ENCODE measurements at regions not wholly inside any gene's neighbourhood (a gene's known extent, or its start where the extent isn't known, plus 50 kb on each side); places are given as distances from the start of the nearest gene placed in this dataset.
A peak's percentile ranks its signal among the peaks of the same experiment; 100 is the strongest.

DNA sequence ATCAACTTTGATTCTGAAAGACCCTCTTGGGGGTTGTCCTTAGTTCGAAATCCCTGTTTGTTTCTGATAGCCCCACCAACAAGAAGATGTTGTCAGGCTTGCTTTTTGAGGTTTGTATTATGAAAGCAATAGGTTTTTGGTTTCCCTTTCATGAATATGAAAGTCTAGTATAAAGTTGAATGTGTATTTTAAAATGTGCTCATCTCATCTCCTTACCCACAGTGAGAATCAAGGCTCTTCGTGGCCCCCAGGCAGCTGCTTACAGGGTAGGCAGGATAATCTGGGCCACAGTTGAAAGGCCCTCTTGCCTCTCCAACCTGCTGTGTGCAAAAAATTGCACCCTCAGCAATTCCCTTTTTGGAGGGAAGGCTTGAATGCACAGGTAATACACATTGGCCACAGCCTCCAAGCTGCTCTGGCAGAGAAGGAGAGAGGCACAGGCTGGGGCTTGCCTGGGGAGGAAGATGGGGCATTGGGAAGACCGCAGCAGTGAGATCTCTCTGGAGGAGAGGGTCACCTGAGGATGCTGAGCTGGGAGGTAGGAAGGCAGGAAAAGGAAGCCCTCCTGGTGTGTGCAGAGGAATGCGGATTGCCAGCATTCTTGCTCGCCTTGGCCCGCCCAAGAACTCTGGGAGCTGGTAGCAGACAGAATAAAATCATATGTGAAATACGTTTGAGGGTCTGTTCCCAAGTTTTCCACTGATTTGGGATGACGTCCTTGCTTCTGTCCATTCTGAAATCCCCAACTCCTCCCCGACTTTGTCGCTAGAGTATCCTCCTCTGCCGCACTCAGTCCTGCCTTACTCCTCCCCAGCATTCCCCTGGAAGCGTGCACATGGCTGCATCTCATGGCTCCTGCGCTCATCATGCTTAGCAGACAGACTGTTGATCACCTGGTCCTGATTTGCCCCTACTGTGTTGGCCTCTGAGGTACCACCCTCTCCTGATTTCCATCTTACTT lies 196.4 kb downstream of the RPLP1 start:
- no peaks in the 10 kb centered on the region for H3K27me3 ChIP-seq
- H3K27ac ChIP-seq = no peak overlapping the region
- peak overlapping the region in 2 of 4 donors; percentile 15 to 17 for H3K4me3 ChIP-seq
- no peak for TF ChIP-seq POLR2A (IDR thresholded peaks at IDR 0.05)
- no peak for TF ChIP-seq POLR2AphosphoS5 (IDR thresholded peaks at IDR 0.05)
- intact Hi-C loops (cut with DNase I) = no loop called here
- no peak for DNase-seq
- no peaks in the 10 kb centered on the region for H3K36me3 ChIP-seq
- peaks cover 0 to 11% (median 4%) of the 10 kb centered on the region in 4 donors for H3K4me1 ChIP-seq
- H3K9me3 ChIP-seq = no peaks in the 10 kb centered on the region
- WGBS, 2 donors = 78 to 85% methylated on average over 13 of the region's 13 CpGs

DNA sequence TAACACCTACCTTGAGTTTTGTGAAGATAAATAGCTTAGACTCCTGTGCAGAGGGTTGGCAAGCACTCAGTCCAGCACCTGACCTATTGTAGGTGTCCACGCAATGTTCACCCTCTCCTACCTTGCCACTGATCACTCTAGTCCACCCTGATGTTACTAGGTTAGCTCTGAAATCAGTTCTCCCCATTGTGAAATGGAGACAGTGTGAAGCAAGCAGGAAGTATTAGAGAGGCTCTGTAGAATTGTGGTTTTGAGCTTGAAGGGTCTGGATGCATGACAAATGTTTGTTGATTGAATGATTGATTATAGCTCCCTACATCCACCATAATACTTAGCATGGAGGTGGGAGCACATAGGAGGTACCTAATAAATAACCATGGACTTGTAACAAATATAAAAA lies 199.7 kb downstream of the RPLP1 start:
- Histone ChIP-seq H3K4me1 (peaks cover 0 to 11% (median 4%) of the 10 kb centered on the region in 4 donors), H3K27ac (no peak overlapping the region), H3K27me3 (peaks cover 0 to 6% (median 0%) of the 10 kb centered on the region in 3 donors), H3K36me3 (no peaks in the 10 kb centered on the region), H3K4me3 (no peak overlapping the region), H3K9me3 (no peaks in the 10 kb centered on the region)
- WGBS, 2 donors = 95 to 98% methylated on average over 1 of the region's 1 CpG
- intact Hi-C loops (cut with DNase I) = loop anchor here (5.0 kb wide), 1 partner anchor 175 kb away; no protein-coding TSS in a partner anchor
- TF ChIP-seq, protein P1, sequence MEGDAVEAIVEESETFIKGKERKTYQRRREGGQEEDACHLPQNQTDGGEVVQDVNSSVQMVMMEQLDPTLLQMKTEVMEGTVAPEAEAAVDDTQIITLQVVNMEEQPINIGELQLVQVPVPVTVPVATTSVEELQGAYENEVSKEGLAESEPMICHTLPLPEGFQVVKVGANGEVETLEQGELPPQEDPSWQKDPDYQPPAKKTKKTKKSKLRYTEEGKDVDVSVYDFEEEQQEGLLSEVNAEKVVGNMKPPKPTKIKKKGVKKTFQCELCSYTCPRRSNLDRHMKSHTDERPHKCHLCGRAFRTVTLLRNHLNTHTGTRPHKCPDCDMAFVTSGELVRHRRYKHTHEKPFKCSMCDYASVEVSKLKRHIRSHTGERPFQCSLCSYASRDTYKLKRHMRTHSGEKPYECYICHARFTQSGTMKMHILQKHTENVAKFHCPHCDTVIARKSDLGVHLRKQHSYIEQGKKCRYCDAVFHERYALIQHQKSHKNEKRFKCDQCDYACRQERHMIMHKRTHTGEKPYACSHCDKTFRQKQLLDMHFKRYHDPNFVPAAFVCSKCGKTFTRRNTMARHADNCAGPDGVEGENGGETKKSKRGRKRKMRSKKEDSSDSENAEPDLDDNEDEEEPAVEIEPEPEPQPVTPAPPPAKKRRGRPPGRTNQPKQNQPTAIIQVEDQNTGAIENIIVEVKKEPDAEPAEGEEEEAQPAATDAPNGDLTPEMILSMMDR (IDR thresholded peaks at IDR 0.05) = no peak
- no peak for TF ChIP-seq POLR2AphosphoS5 (IDR thresholded peaks at IDR 0.05)
- no peak for TF ChIP-seq POLR2A (IDR thresholded peaks at IDR 0.05)
- TF ChIP-seq EP300 (IDR thresholded peaks at IDR 0.05) = no peak
- DNase-seq = no peak

DNA sequence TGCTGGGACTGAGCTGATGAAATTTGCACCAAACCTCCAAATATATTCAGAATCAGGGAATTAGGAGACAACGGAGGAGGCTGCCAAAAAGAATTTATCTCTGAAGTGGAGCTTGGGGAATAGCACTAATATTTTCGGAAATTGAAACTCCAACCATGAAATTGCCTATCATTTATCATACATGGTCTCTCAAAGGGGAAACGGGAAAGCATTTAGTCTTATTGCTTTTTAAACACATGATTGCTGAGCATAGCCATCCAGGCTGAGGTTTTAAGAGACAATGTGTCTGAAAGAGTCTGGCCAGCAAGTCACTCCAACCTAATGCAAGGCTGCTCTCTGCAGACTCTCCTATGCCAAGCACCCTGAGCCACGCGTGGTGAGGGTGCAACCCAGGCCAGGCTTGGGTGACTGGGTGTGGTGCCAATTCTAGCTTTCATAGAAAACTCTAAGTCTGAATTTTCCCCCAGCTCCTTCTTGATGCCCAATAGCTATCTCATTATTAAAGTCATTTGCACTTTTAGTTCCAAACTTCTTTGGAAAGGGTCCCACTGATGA lies 200.2 kb downstream of the RPLP1 start:
- WGBS, 2 donors = 85 to 90% methylated on average over 5 of the region's 5 CpGs

DNA sequence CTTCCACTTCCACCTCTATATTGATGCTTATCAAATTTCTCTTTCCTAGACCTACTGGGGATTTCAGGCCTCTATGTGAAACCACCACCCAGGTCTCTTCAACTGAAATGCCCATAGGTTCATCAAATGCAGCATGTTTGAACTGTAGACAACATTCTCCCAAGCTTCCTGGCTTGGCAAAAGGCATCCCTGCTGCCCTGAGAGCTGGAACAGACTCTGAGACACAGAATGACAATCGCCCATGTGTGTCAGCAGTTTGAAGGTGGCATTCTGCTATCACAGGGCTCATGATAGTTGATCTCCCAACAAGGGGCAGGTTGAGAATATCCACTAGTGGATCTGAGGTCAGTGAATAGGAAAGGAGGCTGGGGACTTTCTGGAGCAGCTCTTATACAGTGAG lies 200.7 kb downstream of the RPLP1 start:
- TF ChIP-seq EP300 (IDR thresholded peaks at IDR 0.05) (no peak), POLR2AphosphoS5 (IDR thresholded peaks at IDR 0.05) (no peak), POLR2A (IDR thresholded peaks at IDR 0.05) (no peak)
- TF ChIP-seq, protein P1 (IDR thresholded peaks at IDR 0.05) = no peak

More for the DNA sequence above, 200.2 kb downstream of the RPLP1 start:
- intact Hi-C loops (cut with DNase I) = loop anchor here (5.0 kb wide), 1 partner anchor 176 kb away; no protein-coding TSS in a partner anchor
- H3K9me3 ChIP-seq = no peaks in the 10 kb centered on the region
- H3K27ac ChIP-seq = no peak overlapping the region
- TF ChIP-seq POLR2A (IDR thresholded peaks at IDR 0.05) (no peak), EP300 (IDR thresholded peaks at IDR 0.05) (no peak), POLR2AphosphoS5 (IDR thresholded peaks at IDR 0.05) (no peak)
- TF ChIP-seq, protein P1 (IDR thresholded peaks at IDR 0.05) = no peak
- no peaks in the 10 kb centered on the region for H3K36me3 ChIP-seq
- H3K4me1 ChIP-seq = peaks cover 0 to 11% (median 4%) of the 10 kb centered on the region in 4 donors
- H3K27me3 ChIP-seq = peaks cover 0 to 11% (median 0%) of the 10 kb centered on the region in 3 donors
- no peak overlapping the region for H3K4me3 ChIP-seq
- DNase-seq = no peak

DNA sequence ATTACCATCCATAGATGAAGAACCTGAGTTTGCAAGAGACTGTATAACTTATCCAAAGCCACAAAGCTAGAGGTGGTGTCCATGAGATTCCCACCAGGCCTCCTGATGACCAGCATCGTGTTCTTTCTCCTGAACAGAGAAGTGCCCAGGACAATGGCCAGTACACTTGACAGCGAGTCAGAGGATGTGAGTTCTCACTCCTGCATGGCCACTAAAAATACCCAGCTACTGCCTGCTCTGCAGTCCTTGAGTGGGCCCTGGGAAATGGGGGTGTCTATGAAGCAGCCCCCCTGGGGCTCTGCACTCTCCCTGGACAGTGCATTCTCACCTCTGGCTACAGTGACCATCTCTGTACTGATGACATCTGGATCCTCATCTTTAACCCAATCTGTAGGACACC lies 201.2 kb downstream of the RPLP1 start:
- DNase-seq = no peak
- H3K36me3 ChIP-seq = no peaks in the 10 kb centered on the region
- no peak overlapping the region for H3K4me3 ChIP-seq
- intact Hi-C loops (cut with DNase I) = loop anchor here (5.0 kb wide), 1 partner anchor 177 kb away; no protein-coding TSS in a partner anchor
- H3K27ac ChIP-seq = no peak overlapping the region
- no peaks in the 10 kb centered on the region for H3K9me3 ChIP-seq
- WGBS, 2 donors = 94 to 97% methylated on average over 2 of the region's 2 CpGs
- TF ChIP-seq, protein P1 (IDR thresholded peaks at IDR 0.05) = no peak
- TF ChIP-seq POLR2AphosphoS5 (IDR thresholded peaks at IDR 0.05) (no peak), EP300 (IDR thresholded peaks at IDR 0.05) (no peak), POLR2A (IDR thresholded peaks at IDR 0.05) (no peak)
- peaks cover 0 to 2% (median 0%) of the 10 kb centered on the region in 4 donors for H3K4me1 ChIP-seq
- peaks cover 0 to 15% (median 0%) of the 10 kb centered on the region in 3 donors for H3K27me3 ChIP-seq

More for the DNA sequence above, 200.7 kb downstream of the RPLP1 start:
- WGBS, 2 donors = 82 to 87% methylated on average over 1 of the region's 1 CpG
- no peaks in the 10 kb centered on the region for H3K36me3 ChIP-seq
- no peak overlapping the region for H3K27ac ChIP-seq
- H3K27me3 ChIP-seq = peaks cover 0 to 15% (median 0%) of the 10 kb centered on the region in 3 donors
- H3K4me1 ChIP-seq = peaks cover 0 to 7% (median 2%) of the 10 kb centered on the region in 4 donors
- intact Hi-C loops (cut with DNase I) = loop anchor here (5.0 kb wide), 1 partner anchor 176 kb away; no protein-coding TSS in a partner anchor
- no peak overlapping the region for H3K4me3 ChIP-seq
- DNase-seq = no peak
- no peaks in the 10 kb centered on the region for H3K9me3 ChIP-seq

All from sigmoid colon (tissue), 6 donors.